Inflammatory macrophage treated with lipopolysaccharide for 4 hours (primary cell): ENCODE measurements at regions not wholly inside any gene's neighbourhood (a gene's known extent, or its start where the extent isn't known, plus 50 kb on each side); places are given as distances from the start of the nearest gene placed in this dataset.
"Not testable (repeated sequence)": the region's sequence is repeated elsewhere in the genome, so short reads cannot be mapped to it uniquely, and the experiment has no call there.

Experiments used
- DNase-seq: peaks from one replicate; pipeline ENCODE4 v3.0.0-alpha.2; 2020

- no peak for DNase-seq
Observed at GRCh38 chr13:21883713-21884112, 212.8 kb downstream of the FGF9 start.

GRCh38 chr13:21884299-21884909 lies 213.5 kb downstream of the FGF9 start:
- no peak for DNase-seq

GRCh38 chr13:21884965-21885567 lies 214.2 kb downstream of the FGF9 start:
- no peak for DNase-seq

GRCh38 chr13:21885714-21886224 lies 214.9 kb downstream of the FGF9 start:
- no peak for DNase-seq

- DNase-seq = no peak
Observed at GRCh38 chr13:21889651-21890050, 218.8 kb downstream of the FGF9 start.

GRCh38 chr13:21890220-21890619 lies 219.3 kb downstream of the FGF9 start:
- not testable (repeated sequence) for DNase-seq

- DNase-seq = no peak
Observed at GRCh38 chr13:21894091-21894490, 223.2 kb downstream of the FGF9 start.

- no peak for DNase-seq
Observed at GRCh38 chr13:21894703-21895699, 224.1 kb downstream of the FGF9 start.

- DNase-seq = no peak
Observed at GRCh38 chr13:21895779-21896178, 224.9 kb downstream of the FGF9 start.

GRCh38 chr13:21897161-21897560 lies 226.3 kb downstream of the FGF9 start:
- DNase-seq = no peak

- DNase-seq = no peak
Observed at GRCh38 chr13:21898459-21898858, 227.6 kb downstream of the FGF9 start.

GRCh38 chr13:21898945-21899344 lies 228.1 kb downstream of the FGF9 start:
- no peak for DNase-seq

GRCh38 chr13:21901336-21901735 lies 230.5 kb downstream of the FGF9 start:
- DNase-seq = no peak

GRCh38 chr13:21901811-21902708 lies 231.2 kb downstream of the FGF9 start:
- DNase-seq = no peak

- no peak for DNase-seq
Observed at GRCh38 chr13:21902709-21903098, 231.8 kb downstream of the FGF9 start.

- DNase-seq = no peak
Observed at GRCh38 chr13:21905486-21905885, 234.6 kb downstream of the FGF9 start.

- DNase-seq = no peak
Observed at GRCh38 chr13:21909331-21909730, 238.5 kb downstream of the FGF9 start.

GRCh38 chr13:21910546-21910945 lies 239.7 kb downstream of the FGF9 start:
- DNase-seq = no peak

GRCh38 chr13:21911646-21912298 lies 240.9 kb downstream of the FGF9 start:
- DNase-seq = no peak

- no peak for DNase-seq
Observed at GRCh38 chr13:21913010-21913409, 242.1 kb downstream of the FGF9 start.

- no peak for DNase-seq
Observed at GRCh38 chr13:21917086-21918015, 246.5 kb downstream of the FGF9 start.
